Endothelial cell of umbilical vein (primary cell): ENCODE measurements at regions not wholly inside any gene's neighbourhood (a gene's known extent, or its start where the extent isn't known, plus 50 kb on each side); places are given as distances from the start of the nearest gene placed in this dataset.

Experiments used
- BruUV-seq: library from RNA; stranded (reverse); fragments of 400-500 nt; replicated peaks from 2 replicates; lab custom pipeline; 2021; lab: Mats Ljungman, UMichigan
- CTCF ChIA-PET: fragments of 300-600, 350-600 bp; sonication (Branson Sonifier 250); formaldehyde crosslinking; loops from one replicate; lab custom pipeline; 2021; ENCODE audit warnings: antibody characterized with exemption, inconsistent platforms; lab: Charles Lee
- POLR2A ChIA-PET: fragments of 300-600, 350-600 bp; sonication (Branson Sonifier 250); formaldehyde crosslinking; loops from one replicate; lab custom pipeline; 2021; ENCODE audit warnings: antibody characterized with exemption, inconsistent platforms; lab: Charles Lee
- DNase-seq: peaks from one replicate; pipeline ENCODE4 v3.0.0-alpha.2; 2011; ENCODE audit warnings: low read depth, low spot score
- FAIRE-seq: peaks from 2 replicates; lab custom pipeline; 2011; peaks lifted over from hg19 to GRCh38; lab: Jason Lieb, UNC
- H2AFZ ChIP-seq: 2 replicates; pipeline ENCODE4 v1.6.0; 2012; ENCODE audit warnings: low read depth, low read length, control low read depth, inconsistent platforms
- H3K27ac ChIP-seq: 2 replicates; pipeline ENCODE4 v1.5.1; 2011; ENCODE audit warnings: low read depth, mild to moderate bottlenecking, control low read depth, low read length, moderate library complexity; ENCODE audit not compliant: insufficient read depth
- H3K27me3 ChIP-seq, 2 experiments: 2 replicates each; pipeline versions ENCODE4 v1.6.0 to v1.6.1; 2011; ENCODE audit warnings: low read length in 2 of 2, mixed read lengths in 1 of 2; ENCODE audit not compliant: control insufficient read depth in 2 of 2, insufficient read depth in 2 of 2
- H3K36me3 ChIP-seq, 2 experiments: 2 replicates in 1 of 2; 3 replicates in 1 of 2; pipeline ENCODE4 v1.5.1; 2011; ENCODE audit warnings: low read length in 2 of 2, mild to moderate bottlenecking in 1 of 2, moderate library complexity in 1 of 2; ENCODE audit not compliant: control insufficient read depth in 2 of 2, insufficient read depth in 2 of 2; ENCODE audit errors: extremely low read depth in 1 of 2
- H3K4me1 ChIP-seq: 3 replicates; pipeline ENCODE4 v1.5.1; 2011; ENCODE audit warnings: mild to moderate bottlenecking, low read length; ENCODE audit not compliant: control insufficient read depth, insufficient read depth; ENCODE audit errors: extremely low read depth
- H3K4me2 ChIP-seq: 2 replicates; pipeline ENCODE4 v1.6.1; 2011; ENCODE audit warnings: low read length, control low read depth, mixed read lengths; ENCODE audit not compliant: insufficient read depth
- H3K4me3 ChIP-seq, 3 experiments: fragments of 200-600 bp in 1 of 3; sonication (generic), shearing (Covaris generic) in 1 of 3; replicated peaks in 1 of 3; 2 replicates each; pipeline ENCODE4 v1.5.1; 2011 to 2016; ENCODE audit warnings: control low read depth in 3 of 3, low read length in 3 of 3, mild to moderate bottlenecking in 2 of 3, inconsistent platforms in 1 of 3, low read depth in 1 of 3, moderate library complexity in 1 of 3; ENCODE audit not compliant: insufficient read depth in 1 of 3
- H3K79me2 ChIP-seq: 2 replicates; pipeline ENCODE4 v1.6.0; 2012; ENCODE audit warnings: low read length, inconsistent platforms; ENCODE audit not compliant: control insufficient read depth, insufficient read depth
- H3K9ac ChIP-seq: replicated peaks from 2 replicates; pipeline ENCODE3; 2011; ENCODE audit warnings: low read length, control low read depth; ENCODE audit not compliant: insufficient read depth; ENCODE audit errors: extremely low read depth
- H3K9me1 ChIP-seq: replicated peaks from 3 replicates; pipeline ENCODE4 v1.6.0; 2011; ENCODE audit warnings: mild to moderate bottlenecking, low read length; ENCODE audit not compliant: control insufficient read depth, insufficient read depth; ENCODE audit errors: extremely low read depth
- H3K9me3 ChIP-seq: replicated peaks from 2 replicates; pipeline ENCODE4 v1.5.1; 2012; ENCODE audit warnings: low read length, inconsistent platforms; ENCODE audit not compliant: control insufficient read depth, insufficient read depth
- H4K20me1 ChIP-seq: replicated peaks from 2 replicates; pipeline ENCODE3; 2011; ENCODE audit warnings: mild to moderate bottlenecking, low read length; ENCODE audit not compliant: control insufficient read depth, insufficient read depth; ENCODE audit errors: extremely low read depth
- EZH2 ChIP-seq: IDR thresholded peaks from 2 replicates; pipeline ENCODE4 v1.6.1; 2012; ENCODE audit warnings: borderline replicate concordance, low read depth, mild to moderate bottlenecking, moderate library complexity, low read length, inconsistent platforms; ENCODE audit not compliant: severe bottlenecking
- FOS ChIP-seq: IDR thresholded peaks from 2 replicates; pipeline ENCODE4 v1.6.1; 2011; ENCODE audit warnings: mild to moderate bottlenecking, low read length, moderate library complexity, borderline replicate concordance; ENCODE audit not compliant: insufficient read depth
- GATA2 ChIP-seq: IDR thresholded peaks from 2 replicates; pipeline ENCODE4 v1.7.0; 2011; ENCODE audit warnings: low read depth, mild to moderate bottlenecking, moderate library complexity, mixed read lengths, low read length; ENCODE audit not compliant: insufficient read length, insufficient read depth
- JUN ChIP-seq: IDR thresholded peaks from 2 replicates; pipeline ENCODE4 v1.6.1; 2011; ENCODE audit warnings: borderline replicate concordance, low read depth; ENCODE audit not compliant: insufficient read length, insufficient read depth
- MYC ChIP-seq: IDR thresholded peaks from one replicate; pipeline ENCODE4 v1.6.1; 2011; ENCODE audit warnings: mild to moderate bottlenecking, low read depth, low read length
- POLR2A ChIP-seq: IDR thresholded peaks from 2 replicates; pipeline ENCODE4 v1.6.1; 2012; ENCODE audit warnings: low read depth, mild to moderate bottlenecking, control low read depth, low read length
- POLR2AphosphoS5 ChIP-seq: IDR thresholded peaks from 2 replicates; pipeline ENCODE4 v1.6.1; 2012; ENCODE audit warnings: low read depth, mild to moderate bottlenecking, control low read depth, low read length, moderate library complexity; ENCODE audit not compliant: insufficient read depth
- dilution Hi-C: fragments of 300-500 bp; cut with MboI; formaldehyde crosslinking; loops from one replicate; pipeline ENCODE4 v1.15.0; 2019; ENCODE audit warnings: low sequenced_read_pairs; ENCODE audit not compliant: extremely low pct_ligation_motif_present
- intact Hi-C: fragments of 100-400 bp; cut with micrococcal nuclease; formaldehyde crosslinking; loops from one replicate; pipeline ENCODE4 v1.10.0; 2022
- TF ChIP-seq, protein P1 (sequence below), 2 donors: IDR thresholded peaks; 1 replicate in 1 of 2; 2 replicates in 1 of 2; pipeline ENCODE4 v1.5.1; 2011; ENCODE audit warnings: low read length in 2 of 2, mild to moderate bottlenecking in 2 of 2, moderate library complexity in 2 of 2, control low read depth in 1 of 2, inconsistent platforms in 1 of 2, low read depth in 1 of 2; ENCODE audit not compliant: insufficient read depth in 1 of 2; ENCODE audit errors: extremely low read depth in 1 of 2
- TF ChIP-seq, protein P2 (sequence below): IDR thresholded peaks from 2 replicates; pipeline ENCODE4 v1.6.1; 2011; ENCODE audit not compliant: insufficient read depth, insufficient read length

DNA sequence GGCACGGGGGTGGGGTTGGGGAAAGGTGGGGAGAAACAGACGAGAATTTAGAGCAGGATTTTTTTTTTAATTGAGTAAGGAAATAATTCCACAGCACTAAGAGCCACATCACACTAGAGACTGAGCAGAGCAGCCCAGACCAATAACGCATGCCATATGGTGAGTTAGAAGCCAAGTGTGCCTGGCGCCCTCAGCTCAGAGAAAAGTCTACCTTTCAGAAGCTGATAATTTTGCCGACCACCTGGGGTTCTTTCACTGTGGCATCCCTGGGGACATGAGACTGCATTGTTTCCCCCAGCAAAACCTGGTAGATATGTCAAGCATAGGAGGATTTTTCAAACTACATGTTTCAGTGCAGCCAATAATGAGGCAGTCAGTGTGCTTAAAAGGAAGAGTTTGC is 516.8 kb downstream of the SMARCA1 start:
- intact Hi-C loops (no loop called here), dilution Hi-C loops (no loop called here)
- no TSS peak for BruUV-seq
- H3K4me3 ChIP-seq = no peak overlapping the region
- no peaks in the 10 kb centered on the region for H3K9me3 ChIP-seq
- no peak for DNase-seq
- H3K9me1 ChIP-seq = no peaks in the 10 kb centered on the region
- no peaks in the 10 kb centered on the region for H4K20me1 ChIP-seq
- H3K9ac ChIP-seq = no peak overlapping the region
- TF ChIP-seq POLR2AphosphoS5 (no peak), FOS (no peak), MYC (no peak), GATA2 (no peak), JUN (no peak), POLR2A (no peak), EZH2 (no peak)
- TF ChIP-seq, protein P1, sequence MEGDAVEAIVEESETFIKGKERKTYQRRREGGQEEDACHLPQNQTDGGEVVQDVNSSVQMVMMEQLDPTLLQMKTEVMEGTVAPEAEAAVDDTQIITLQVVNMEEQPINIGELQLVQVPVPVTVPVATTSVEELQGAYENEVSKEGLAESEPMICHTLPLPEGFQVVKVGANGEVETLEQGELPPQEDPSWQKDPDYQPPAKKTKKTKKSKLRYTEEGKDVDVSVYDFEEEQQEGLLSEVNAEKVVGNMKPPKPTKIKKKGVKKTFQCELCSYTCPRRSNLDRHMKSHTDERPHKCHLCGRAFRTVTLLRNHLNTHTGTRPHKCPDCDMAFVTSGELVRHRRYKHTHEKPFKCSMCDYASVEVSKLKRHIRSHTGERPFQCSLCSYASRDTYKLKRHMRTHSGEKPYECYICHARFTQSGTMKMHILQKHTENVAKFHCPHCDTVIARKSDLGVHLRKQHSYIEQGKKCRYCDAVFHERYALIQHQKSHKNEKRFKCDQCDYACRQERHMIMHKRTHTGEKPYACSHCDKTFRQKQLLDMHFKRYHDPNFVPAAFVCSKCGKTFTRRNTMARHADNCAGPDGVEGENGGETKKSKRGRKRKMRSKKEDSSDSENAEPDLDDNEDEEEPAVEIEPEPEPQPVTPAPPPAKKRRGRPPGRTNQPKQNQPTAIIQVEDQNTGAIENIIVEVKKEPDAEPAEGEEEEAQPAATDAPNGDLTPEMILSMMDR (IDR thresholded peaks at IDR 0.05; ENCODE audit: extremely low read depth in 1 of 2, insufficient read depth in 1 of 2, low read depth in 1 of 2, low read length in 2 of 2) = no peak
- TF ChIP-seq, protein P2, sequence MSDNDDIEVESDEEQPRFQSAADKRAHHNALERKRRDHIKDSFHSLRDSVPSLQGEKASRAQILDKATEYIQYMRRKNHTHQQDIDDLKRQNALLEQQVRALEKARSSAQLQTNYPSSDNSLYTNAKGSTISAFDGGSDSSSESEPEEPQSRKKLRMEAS = no peak
- POLR2A ChIA-PET = no interaction called here
- no peaks in the 10 kb centered on the region for H3K36me3 ChIP-seq
- no peaks in the 10 kb centered on the region for H3K79me2 ChIP-seq
- no peak overlapping the region for H3K4me2 ChIP-seq
- no peak for FAIRE-seq
- no peak overlapping the region for H2AFZ ChIP-seq
- H3K27me3 ChIP-seq = no peaks in the 10 kb centered on the region
- no peaks in the 10 kb centered on the region for H3K4me1 ChIP-seq
- H3K27ac ChIP-seq = no peak overlapping the region
- CTCF ChIA-PET = no interaction called here
